ENCODE measurements at regions not wholly inside any gene's neighbourhood (a gene's known extent, or its start where the extent isn't known, plus 50 kb on each side); places are given as distances from the start of the nearest gene placed in this dataset.

DNA sequence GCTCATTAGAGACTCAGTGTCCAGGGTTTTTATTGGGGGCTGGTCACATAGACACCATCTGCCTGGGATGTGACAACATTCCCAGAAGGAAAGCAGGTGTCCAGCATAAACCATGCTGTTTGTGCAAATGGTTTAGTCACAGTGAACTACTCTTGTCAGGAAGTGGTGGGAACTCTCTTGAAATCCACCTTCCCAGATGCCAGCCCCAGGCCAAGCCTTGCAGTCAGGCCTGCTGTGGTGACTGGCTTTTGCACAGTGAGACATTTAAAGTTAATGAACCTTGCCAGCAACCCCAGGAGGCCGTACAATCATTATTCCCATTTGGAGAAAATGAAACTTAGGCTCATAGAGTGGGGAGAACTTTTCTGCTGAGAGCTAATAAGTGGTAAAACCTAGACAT, 242.5 kb upstream of the KCNG1 start:
- TF ChIP-seq POLR2AphosphoS5 (IDR thresholded peaks at IDR 0.05) (no peak), POLR2A (IDR thresholded peaks at IDR 0.05) (no peak), EP300 (IDR thresholded peaks at IDR 0.05) (no peak)
- TF ChIP-seq, protein P1, sequence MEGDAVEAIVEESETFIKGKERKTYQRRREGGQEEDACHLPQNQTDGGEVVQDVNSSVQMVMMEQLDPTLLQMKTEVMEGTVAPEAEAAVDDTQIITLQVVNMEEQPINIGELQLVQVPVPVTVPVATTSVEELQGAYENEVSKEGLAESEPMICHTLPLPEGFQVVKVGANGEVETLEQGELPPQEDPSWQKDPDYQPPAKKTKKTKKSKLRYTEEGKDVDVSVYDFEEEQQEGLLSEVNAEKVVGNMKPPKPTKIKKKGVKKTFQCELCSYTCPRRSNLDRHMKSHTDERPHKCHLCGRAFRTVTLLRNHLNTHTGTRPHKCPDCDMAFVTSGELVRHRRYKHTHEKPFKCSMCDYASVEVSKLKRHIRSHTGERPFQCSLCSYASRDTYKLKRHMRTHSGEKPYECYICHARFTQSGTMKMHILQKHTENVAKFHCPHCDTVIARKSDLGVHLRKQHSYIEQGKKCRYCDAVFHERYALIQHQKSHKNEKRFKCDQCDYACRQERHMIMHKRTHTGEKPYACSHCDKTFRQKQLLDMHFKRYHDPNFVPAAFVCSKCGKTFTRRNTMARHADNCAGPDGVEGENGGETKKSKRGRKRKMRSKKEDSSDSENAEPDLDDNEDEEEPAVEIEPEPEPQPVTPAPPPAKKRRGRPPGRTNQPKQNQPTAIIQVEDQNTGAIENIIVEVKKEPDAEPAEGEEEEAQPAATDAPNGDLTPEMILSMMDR (IDR thresholded peaks at IDR 0.05), result no peak

All from stomach (tissue), 4 donors.